Stimulated activated naive B cell treated with anti-CD40 and anti-IgM and Interleukin-4, amounts not matched to agents 10 μg/mL and 1 μg/mL and 100 μg/mL, for 72 hours (primary cell): ENCODE measurements at regions not wholly inside any gene's neighbourhood (a gene's known extent, or its start where the extent isn't known, plus 50 kb on each side); places are given as distances from the start of the nearest gene placed in this dataset.

Source experiments
- ATAC-seq, 2 donors: fragments of 150-1000 bp; cut with Tn5 transposase; replicated peaks; 2 replicates each; pipeline ENCODE4 v1.10.0; 2021; ENCODE audit warnings: moderate library complexity in 1 of 2
- DNase-seq: peaks from one replicate; pipeline ENCODE4 v3.0.0; 2021
- H3K27ac Mint-ChIP-seq: one replicate; pipeline ENCODE4 v1.8.0; 2022; ENCODE audit warnings: mild to moderate bottlenecking, mixed read lengths
- H3K27me3 Mint-ChIP-seq, 2 donors: one replicate each; pipeline ENCODE4 v1.8.0; 2022; ENCODE audit warnings: mixed read lengths in 2 of 2
- H3K36me3 Mint-ChIP-seq, 2 donors: one replicate each; pipeline ENCODE4 v1.8.0; 2022; ENCODE audit warnings: mixed read lengths in 2 of 2, mild to moderate bottlenecking in 1 of 2
- H3K4me1 Mint-ChIP-seq, 2 donors: one replicate each; pipeline ENCODE4 v1.8.0; 2022; ENCODE audit warnings: mixed read lengths in 2 of 2, mild to moderate bottlenecking in 1 of 2
- H3K4me3 Mint-ChIP-seq, 2 donors: one replicate each; pipeline ENCODE4 v1.8.0; 2022; ENCODE audit warnings: mild to moderate bottlenecking in 2 of 2, mixed read lengths in 2 of 2, moderate library complexity in 1 of 2
- H3K9me3 Mint-ChIP-seq, 2 donors: one replicate each; pipeline ENCODE4 v1.8.0; 2022; ENCODE audit warnings: mixed read lengths in 2 of 2, mild to moderate bottlenecking in 1 of 2

DNA sequence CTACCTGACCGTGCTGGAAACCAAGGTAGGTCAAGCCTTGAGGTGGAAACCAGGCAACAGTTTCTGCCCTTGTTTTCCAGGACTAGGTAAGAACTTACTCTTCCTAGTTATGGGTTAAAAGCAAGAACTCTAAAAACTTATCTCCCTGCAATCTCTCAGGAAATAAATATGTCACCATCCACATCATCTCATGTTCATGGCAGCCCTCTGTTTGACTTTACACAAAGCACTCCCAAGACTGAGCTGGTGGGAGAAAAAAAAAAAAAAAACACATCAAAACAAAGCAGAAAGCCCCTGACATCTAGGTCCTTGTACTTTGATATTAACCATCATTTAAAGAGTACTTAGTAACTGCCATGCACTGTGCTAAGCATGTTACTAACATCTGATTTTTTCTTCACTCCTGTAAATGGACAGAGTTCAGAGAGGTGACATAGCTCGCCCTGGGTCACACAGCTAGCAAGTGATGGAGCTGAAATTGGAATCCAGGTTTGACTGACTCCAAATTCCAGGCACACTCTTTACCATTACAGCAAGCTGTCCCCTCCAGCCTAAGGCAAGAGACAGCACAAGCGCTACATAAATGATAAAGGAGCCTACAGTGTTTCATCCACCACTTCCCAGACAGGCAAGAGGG lies 102.8 kb upstream of the NOCT start:
- no peak overlapping the region for H3K4me3 Mint-ChIP-seq
- H3K27ac Mint-ChIP-seq, result no peak overlapping the region
- DNase-seq (no peak), ATAC-seq (no peak)
- peaks cover 9 to 16% of the 10 kb centered on the region in 2 donors for H3K4me1 Mint-ChIP-seq
- no peaks in the 10 kb centered on the region for H3K36me3 Mint-ChIP-seq
- H3K27me3 Mint-ChIP-seq, result peaks cover 0 to 7% of the 10 kb centered on the region in 2 donors
- peaks cover 0 to 2% of the 10 kb centered on the region in 2 donors for H3K9me3 Mint-ChIP-seq

DNA sequence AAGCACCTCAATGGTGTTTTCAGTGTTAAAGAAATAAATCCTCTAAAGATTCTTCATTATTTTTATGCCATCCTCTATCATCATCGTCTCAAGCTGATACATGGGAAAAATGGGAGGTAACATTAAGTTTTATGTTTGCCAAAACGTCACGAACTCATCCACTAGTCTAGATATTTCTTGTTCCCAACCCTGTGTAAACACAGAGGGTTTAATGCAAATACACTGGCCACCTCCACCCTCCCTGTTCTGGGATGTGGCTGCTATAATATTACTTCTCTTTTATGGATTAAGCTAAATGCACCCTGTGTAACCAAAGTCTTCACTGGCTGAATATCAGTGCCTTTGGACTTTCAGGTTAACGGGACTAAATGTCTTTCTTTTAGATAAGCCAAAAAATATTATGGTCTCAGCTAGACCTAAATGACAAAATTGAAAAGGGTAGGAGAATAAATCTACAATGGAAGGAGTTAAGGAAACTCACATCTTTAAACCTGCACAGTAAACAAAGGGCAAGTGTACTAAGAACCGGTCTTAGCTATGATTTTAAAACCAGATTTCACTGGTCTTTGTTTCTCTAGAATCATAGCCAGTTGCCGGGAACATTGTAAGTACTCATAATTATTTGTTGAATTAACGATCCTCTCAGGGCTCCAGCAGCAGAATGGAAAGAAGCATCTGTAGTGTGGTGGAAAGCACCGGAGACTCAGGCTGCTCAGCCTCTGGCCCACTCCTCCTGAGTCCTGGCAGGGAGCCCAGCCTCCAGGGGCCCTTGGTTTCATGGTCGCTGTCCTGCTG lies 103.5 kb upstream of the NOCT start:
- no peaks in the 10 kb centered on the region for H3K9me3 Mint-ChIP-seq
- H3K27me3 Mint-ChIP-seq, result peaks cover 0 to 9% of the 10 kb centered on the region in 2 donors
- DNase-seq, result no peak
- H3K4me3 Mint-ChIP-seq, result no peak overlapping the region
- ATAC-seq, result no peak
- H3K27ac Mint-ChIP-seq, result no peak overlapping the region
- peaks cover 7 to 14% of the 10 kb centered on the region in 2 donors for H3K4me1 Mint-ChIP-seq
- no peaks in the 10 kb centered on the region for H3K36me3 Mint-ChIP-seq

DNA sequence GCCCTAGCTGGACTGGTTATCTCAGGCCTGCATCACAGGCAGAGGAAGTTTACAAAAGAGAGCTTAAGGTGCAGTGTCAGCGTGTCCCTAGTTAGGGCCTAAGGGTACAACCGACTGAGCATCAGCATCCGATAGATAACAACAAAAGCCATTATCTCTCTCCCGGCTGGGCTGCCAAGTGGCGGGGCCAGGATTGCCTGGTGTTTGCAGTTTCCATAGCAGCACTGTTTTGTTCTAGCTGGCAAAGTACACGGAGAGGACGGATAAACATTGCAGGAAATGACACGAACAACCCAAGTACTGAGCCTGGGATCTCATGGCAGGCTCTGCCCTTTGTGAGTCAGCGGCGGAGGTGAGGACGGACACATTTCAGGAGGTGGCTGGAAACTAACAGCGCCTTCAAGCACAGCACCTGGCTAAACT lies 104.7 kb upstream of the NOCT start:
- peaks cover 0 to 3% of the 10 kb centered on the region in 2 donors for H3K4me1 Mint-ChIP-seq
- H3K27me3 Mint-ChIP-seq, result peaks cover 0 to 9% of the 10 kb centered on the region in 2 donors
- H3K9me3 Mint-ChIP-seq, result no peaks in the 10 kb centered on the region
- no peak overlapping the region for H3K4me3 Mint-ChIP-seq
- H3K36me3 Mint-ChIP-seq, result no peaks in the 10 kb centered on the region
- ATAC-seq (no peak), DNase-seq (no peak)
- no peak overlapping the region for H3K27ac Mint-ChIP-seq

DNA sequence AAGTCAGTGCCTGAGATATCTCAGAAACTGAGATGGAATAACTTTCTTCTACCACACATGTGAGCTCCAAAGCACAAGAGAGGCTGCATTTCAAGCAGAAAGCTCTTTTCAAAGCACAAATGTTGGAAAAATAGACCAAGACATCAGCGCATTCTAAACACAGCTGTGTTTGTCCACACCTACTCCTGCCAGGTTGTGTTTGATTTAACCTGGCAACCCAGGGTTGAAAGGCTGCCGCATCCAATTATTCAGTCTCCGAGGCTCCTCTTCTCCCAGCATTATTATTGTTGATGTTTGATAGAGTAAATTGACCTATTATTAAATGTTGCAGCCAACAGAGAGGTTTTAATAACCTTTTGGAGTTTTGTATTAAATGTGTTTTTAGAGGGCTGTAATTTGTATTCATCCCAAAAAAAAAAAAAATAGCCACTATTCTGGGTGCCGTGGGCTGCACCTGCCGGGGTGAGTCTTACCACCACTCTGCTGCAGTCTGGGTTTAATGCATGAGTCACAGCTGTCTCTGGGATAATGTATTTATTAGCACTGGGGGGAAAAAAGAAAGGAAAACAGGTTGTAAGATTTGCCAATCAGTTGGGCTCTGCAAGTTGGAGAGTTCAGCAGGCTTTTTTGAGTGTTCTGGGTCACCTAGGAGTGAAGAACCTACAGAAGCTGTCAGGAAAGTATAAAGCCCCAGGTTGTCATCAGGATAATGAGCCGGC lies 105.2 kb upstream of the NOCT start:
- no peak overlapping the region for H3K27ac Mint-ChIP-seq
- no peaks in the 10 kb centered on the region for H3K36me3 Mint-ChIP-seq
- DNase-seq (no peak), ATAC-seq (no peak)
- H3K9me3 Mint-ChIP-seq, result no peaks in the 10 kb centered on the region
- H3K27me3 Mint-ChIP-seq, result peaks cover 0 to 9% of the 10 kb centered on the region in 2 donors
- H3K4me1 Mint-ChIP-seq, result no peaks in the 10 kb centered on the region
- H3K4me3 Mint-ChIP-seq, result no peak overlapping the region

DNA sequence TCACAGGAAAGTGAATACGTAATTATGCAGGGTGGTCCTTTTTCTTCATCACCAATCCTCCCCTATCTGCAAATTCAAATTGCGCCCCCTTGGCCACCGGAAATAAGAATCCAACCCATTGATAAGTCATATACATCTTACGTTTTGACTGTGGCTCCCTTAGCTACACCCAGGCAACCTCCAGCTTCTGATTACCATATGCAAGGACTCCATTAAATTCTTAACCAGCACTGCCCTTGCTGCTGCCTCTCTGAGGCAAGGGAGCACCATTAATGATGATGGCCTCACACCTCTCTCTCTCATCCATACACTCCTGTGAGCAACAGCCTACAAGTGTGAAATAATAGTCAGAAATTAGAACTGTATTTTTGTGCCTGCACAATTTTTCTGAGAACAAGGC lies 106.0 kb upstream of the NOCT start:
- H3K4me1 Mint-ChIP-seq, result no peaks in the 10 kb centered on the region
- peaks cover 2 to 9% of the 10 kb centered on the region in 2 donors for H3K27me3 Mint-ChIP-seq
- no peak overlapping the region for H3K4me3 Mint-ChIP-seq
- H3K27ac Mint-ChIP-seq, result no peak overlapping the region
- no peaks in the 10 kb centered on the region for H3K36me3 Mint-ChIP-seq
- DNase-seq (no peak), ATAC-seq (no peak)
- no peaks in the 10 kb centered on the region for H3K9me3 Mint-ChIP-seq

DNA sequence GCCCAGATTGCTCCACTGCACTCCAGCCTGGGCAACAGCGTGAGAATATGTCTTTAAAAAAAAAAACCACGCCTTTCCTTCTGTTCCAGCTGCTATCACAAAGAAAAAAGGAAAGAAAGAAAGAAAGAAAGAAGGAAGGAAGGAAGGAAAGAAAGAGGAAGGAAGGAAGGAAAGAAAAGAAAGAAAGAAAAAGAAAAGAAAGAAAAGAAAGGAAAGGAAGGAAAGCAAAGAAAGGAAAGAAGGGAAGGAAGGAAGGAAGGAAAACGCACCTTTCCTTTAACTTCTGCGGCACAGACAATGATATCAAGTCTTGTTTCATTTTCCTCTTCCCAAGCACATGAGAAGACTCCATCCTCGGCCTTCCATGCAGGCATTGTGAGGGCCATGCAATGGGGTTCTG lies 107.4 kb upstream of the NOCT start:
- H3K27me3 Mint-ChIP-seq, result peaks cover 6 to 9% of the 10 kb centered on the region in 2 donors
- H3K27ac Mint-ChIP-seq, result no peak overlapping the region
- no peak for DNase-seq
- no peaks in the 10 kb centered on the region for H3K4me1 Mint-ChIP-seq
- no peak for ATAC-seq
- H3K9me3 Mint-ChIP-seq, result no peaks in the 10 kb centered on the region
- H3K4me3 Mint-ChIP-seq, result no peak overlapping the region
- no peaks in the 10 kb centered on the region for H3K36me3 Mint-ChIP-seq

DNA sequence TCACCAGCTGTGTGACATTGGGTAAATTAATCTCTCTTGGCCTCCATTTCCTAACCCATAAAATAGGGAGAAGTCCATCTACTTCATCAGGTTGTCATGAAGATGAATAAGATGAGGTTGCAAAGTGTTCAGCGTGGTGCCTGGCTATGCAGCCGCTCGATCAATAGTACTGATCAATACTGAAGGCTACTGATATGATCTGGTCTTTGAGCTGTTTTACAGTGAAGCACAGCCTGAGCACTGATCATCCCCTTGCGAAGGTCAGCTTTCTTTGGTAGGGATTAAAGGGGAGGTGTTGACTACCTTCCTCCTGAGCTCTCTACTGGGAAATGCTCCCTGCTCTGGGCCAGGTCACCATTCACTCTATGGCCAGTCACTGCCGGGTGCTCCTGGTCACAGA lies 108.4 kb upstream of the NOCT start:
- DNase-seq (no peak), ATAC-seq (no peak)
- Mint-ChIP-seq H3K4me1 (no peaks in the 10 kb centered on the region), H3K4me3 (no peak overlapping the region), H3K9me3 (no peaks in the 10 kb centered on the region), H3K36me3 (no peaks in the 10 kb centered on the region), H3K27ac (no peak overlapping the region), H3K27me3 (peaks cover 6 to 9% of the 10 kb centered on the region in 2 donors)

DNA sequence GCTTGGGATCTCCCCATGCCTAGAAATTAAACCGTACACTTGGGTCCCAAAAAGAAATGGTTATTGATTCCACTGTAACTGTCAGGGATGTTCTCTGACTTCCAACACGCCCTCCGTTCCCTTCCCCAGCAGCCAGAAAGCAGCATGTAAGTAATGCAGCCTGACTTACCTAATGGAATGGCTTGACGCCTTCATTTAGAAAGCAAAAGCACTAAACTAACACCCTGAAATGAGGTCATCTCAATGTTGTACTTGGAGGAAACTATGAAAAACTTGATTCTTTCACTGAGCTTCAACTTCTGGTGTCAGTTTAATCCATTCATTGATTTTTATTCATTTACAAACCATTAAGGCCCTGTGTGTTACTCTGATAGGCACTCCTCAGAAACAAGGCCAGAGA lies 110.8 kb upstream of the NOCT start:
- no peaks in the 10 kb centered on the region for H3K36me3 Mint-ChIP-seq
- DNase-seq (no peak), ATAC-seq (no peak)
- no peak overlapping the region for H3K4me3 Mint-ChIP-seq
- H3K27me3 Mint-ChIP-seq, result peaks cover 6 to 12% of the 10 kb centered on the region in 2 donors
- no peaks in the 10 kb centered on the region for H3K9me3 Mint-ChIP-seq
- no peaks in the 10 kb centered on the region for H3K4me1 Mint-ChIP-seq
- no peak overlapping the region for H3K27ac Mint-ChIP-seq

DNA sequence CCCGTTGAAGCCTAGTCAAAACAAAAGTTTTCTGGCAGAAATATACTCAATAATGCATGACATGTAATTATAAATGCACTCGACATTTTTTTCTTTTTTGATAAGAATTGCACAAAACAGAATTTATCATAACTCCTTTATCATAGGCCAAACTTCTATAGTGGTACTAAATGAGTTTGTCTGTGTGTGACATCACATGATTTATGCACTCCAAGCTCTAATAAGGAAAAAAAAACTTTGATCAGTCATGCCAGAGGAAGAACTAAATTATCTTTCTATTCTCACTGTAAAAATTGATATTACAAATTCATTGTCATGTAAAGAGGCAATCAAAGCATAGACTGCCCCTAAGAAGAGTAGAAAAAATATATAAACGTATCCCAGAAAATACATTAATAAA lies 112.4 kb upstream of the NOCT start:
- Mint-ChIP-seq H3K9me3 (no peaks in the 10 kb centered on the region), H3K27me3 (peaks cover 6 to 9% of the 10 kb centered on the region in 2 donors), H3K27ac (no peak overlapping the region), H3K4me1 (no peaks in the 10 kb centered on the region), H3K4me3 (no peak overlapping the region), H3K36me3 (no peaks in the 10 kb centered on the region)
- DNase-seq (no peak), ATAC-seq (no peak)

DNA sequence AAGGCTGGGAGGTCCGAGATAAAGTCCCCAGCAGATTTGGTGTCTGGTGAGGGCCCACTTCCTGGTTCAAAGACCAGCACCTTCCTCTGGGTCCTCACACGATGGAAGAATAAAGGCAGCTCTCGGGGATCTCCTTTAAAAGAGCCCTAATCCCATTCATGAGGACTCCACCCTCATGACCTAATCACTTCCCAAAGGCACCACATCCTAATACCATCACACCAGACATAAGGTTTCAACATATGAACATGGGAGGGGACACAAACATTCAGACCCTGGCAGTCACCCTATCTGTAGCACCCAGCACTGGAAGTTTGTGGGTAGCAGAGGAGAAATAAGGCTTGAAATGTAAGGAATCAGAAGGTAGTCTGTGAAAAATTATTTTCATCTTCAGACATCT lies 112.9 kb upstream of the NOCT start:
- no peaks in the 10 kb centered on the region for H3K4me1 Mint-ChIP-seq
- H3K27me3 Mint-ChIP-seq, result peaks cover 5 to 6% of the 10 kb centered on the region in 2 donors
- no peak overlapping the region for H3K27ac Mint-ChIP-seq
- DNase-seq, result no peak
- H3K9me3 Mint-ChIP-seq, result no peaks in the 10 kb centered on the region
- no peaks in the 10 kb centered on the region for H3K36me3 Mint-ChIP-seq
- no peak for ATAC-seq
- H3K4me3 Mint-ChIP-seq, result no peak overlapping the region

DNA sequence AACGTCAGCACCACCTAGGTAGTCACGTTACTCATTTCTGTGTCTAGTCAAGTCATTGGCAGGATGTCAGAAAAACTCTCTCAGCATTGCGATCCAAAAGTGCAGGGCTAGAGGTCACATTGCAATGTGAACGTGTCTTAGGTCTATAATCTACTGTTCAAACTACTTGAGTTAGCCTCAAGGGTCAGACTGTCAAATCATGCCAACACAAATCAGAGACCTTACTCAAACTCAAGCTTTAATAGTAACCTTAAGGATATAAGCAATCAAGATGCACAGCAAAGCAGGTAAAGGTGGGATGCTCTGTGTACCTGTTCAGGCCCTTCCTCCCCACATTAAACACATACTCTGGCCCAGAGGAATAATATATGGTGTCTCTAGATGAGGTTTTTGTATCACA lies 114.4 kb upstream of the NOCT start:
- Mint-ChIP-seq H3K36me3 (no peaks in the 10 kb centered on the region), H3K9me3 (no peaks in the 10 kb centered on the region), H3K4me3 (no peak overlapping the region), H3K27me3 (peaks cover 6 to 9% of the 10 kb centered on the region in 2 donors), H3K27ac (no peak overlapping the region), H3K4me1 (no peaks in the 10 kb centered on the region)
- DNase-seq, result no peak
- ATAC-seq, result no peak

DNA sequence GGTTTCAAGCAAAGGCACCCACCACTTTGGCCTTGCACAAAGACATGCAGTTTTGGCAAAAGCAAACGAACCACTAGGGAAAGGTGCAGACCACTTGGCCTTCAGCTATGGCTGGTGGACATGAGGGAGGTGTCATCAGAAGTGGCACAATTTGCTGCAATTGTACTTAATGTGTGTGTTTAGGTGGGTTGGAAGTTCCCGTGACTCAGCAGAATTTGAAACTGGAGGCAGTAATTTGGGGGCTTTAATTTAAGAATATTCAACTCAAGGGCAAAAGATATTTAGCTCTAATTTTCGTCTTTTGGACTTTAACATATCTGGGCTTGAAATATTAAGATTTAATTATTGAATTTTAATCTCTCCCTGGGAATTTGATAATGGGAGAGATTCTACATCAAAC lies 115.6 kb upstream of the NOCT start:
- H3K27ac Mint-ChIP-seq, result no peak overlapping the region
- H3K9me3 Mint-ChIP-seq, result no peaks in the 10 kb centered on the region
- peaks cover 6 to 16% of the 10 kb centered on the region in 2 donors for H3K27me3 Mint-ChIP-seq
- ATAC-seq, result no peak
- no peak overlapping the region for H3K4me3 Mint-ChIP-seq
- H3K4me1 Mint-ChIP-seq, result no peaks in the 10 kb centered on the region
- no peaks in the 10 kb centered on the region for H3K36me3 Mint-ChIP-seq
- DNase-seq, result no peak

DNA sequence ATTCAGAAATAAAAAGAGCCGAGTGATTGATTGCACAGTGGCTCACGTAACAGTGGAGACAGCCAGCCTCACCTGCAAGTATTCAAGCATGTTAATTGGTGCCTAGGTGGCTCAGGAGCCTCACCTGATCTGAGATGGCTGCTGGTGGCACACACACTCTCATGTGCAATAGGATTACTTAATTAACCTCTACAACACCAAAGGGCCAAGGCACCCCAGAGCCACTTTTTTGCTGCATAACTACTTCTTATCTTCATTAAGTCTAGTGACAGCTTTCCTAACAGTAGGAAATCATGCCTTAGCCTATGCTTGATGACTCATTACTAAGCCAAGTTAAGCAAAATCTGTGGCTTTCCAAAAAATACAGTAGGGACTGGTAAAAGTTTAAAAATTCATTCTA lies 117.3 kb upstream of the NOCT start:
- H3K4me3 Mint-ChIP-seq, result no peak overlapping the region
- H3K27ac Mint-ChIP-seq, result no peak overlapping the region
- DNase-seq, result no peak
- no peaks in the 10 kb centered on the region for H3K9me3 Mint-ChIP-seq
- ATAC-seq, result no peak
- H3K4me1 Mint-ChIP-seq, result no peaks in the 10 kb centered on the region
- H3K36me3 Mint-ChIP-seq, result no peaks in the 10 kb centered on the region
- H3K27me3 Mint-ChIP-seq, result peaks cover 0 to 16% of the 10 kb centered on the region in 2 donors

DNA sequence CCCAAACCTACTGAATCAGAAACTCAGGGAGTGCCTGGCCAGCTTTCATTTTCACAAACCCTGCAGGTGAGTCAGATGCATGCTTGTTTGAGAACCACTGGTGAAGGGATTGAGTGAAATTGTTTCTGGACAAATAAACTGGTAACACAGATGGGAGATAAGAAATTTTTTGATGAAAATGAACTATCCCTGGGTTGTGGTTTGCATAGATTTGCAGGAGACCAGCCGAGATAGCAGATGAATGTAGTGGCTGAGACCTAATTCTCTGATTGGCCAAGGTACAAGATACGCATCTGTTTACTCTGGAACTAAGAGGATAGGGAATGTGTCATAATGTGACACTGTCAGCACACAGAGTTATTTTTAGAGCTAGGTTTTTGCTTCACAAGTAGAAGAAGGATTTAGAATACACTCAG lies 117.8 kb upstream of the NOCT start:
- Mint-ChIP-seq H3K9me3 (no peaks in the 10 kb centered on the region), H3K4me3 (no peak overlapping the region), H3K4me1 (no peaks in the 10 kb centered on the region), H3K27me3 (peaks cover 0 to 16% of the 10 kb centered on the region in 2 donors), H3K36me3 (no peaks in the 10 kb centered on the region), H3K27ac (no peak overlapping the region)
- ATAC-seq (no peak), DNase-seq (no peak)

DNA sequence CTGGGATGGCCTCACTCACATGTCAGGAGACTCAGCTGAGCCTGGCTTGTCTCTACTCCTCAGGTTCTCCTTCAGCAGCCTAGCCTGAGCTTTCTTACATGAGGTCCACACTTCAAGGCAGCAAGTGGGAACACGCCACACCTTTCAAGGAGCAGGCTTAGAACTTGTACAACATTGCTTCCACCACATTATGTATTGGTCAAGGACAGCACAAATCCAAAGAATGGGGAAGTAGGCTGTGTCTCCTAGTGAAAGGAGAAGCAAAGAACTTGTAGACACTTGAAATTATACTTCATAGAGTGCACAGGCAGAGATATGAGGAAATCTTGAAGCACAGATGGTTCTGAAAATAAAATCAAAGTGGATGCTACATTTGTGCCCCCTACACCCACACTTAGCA lies 120.9 kb upstream of the NOCT start:
- no peak for DNase-seq
- Mint-ChIP-seq H3K27ac (no peak overlapping the region), H3K36me3 (no peaks in the 10 kb centered on the region), H3K4me1 (no peaks in the 10 kb centered on the region), H3K4me3 (no peak overlapping the region), H3K9me3 (no peaks in the 10 kb centered on the region), H3K27me3 (peaks cover 0 to 13% of the 10 kb centered on the region in 2 donors)
- no peak for ATAC-seq
